Epidermal melanocyte (primary cell): ENCODE measurements at regions not wholly inside any gene's neighbourhood (a gene's known extent, or its start where the extent isn't known, plus 50 kb on each side); places are given as distances from the start of the nearest gene placed in this dataset.
"Not testable (repeated sequence)": the region's sequence is repeated elsewhere in the genome, so short reads cannot be mapped to it uniquely, and the experiment has no call there.

Experiments
- DNase-seq: peaks from one replicate; pipeline ENCODE4 v3.0.0; 2011; ENCODE audit warnings: low spot score; ENCODE audit not compliant: insufficient read length

DNA sequence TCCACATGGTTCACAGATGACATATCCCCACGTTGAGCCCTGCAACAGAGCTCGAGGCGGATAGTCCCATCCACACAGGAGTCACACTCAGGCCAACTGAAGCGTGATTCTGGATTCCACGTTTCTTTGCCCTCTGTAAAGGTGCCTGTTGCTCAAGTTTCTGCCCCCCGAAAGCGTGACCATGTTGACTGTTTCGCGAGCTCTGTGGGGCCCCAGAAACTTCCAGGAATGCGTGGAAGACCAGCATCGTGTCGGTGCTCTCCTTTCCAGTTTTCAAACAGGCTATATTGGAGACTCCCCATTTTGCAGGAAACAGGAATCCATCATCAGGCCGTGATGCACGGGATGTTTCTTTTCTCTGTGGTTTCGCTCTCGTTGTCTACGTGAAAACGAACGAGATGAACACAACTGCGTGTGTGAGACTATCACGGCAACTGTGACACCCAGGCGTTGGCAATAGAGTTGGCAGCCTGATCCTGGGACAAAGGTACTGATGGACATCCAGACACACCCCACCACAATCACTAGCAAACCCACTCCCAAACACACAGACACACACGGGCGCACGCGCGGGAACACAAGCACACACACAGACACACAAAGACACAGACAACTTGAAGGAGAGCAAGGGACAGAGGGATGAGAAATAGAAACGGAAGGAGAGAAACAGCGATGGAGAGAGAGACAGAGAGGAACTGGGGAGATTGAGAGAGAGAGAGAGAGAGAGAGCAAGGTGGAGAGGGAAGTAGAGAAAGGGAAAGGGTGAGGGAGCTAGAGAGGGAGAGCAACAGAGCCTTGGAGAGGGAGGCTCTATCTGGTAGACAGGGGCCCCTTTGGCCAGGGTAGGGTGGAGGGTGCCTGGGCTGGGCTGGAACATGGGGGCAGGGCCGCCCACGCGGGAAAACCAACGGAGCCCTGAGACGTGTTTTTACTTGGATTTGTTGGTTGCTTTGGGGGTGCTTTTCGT, 1609.3 kb downstream of the SPATA31A7 start:
- DNase-seq: not testable (repeated sequence)

DNA sequence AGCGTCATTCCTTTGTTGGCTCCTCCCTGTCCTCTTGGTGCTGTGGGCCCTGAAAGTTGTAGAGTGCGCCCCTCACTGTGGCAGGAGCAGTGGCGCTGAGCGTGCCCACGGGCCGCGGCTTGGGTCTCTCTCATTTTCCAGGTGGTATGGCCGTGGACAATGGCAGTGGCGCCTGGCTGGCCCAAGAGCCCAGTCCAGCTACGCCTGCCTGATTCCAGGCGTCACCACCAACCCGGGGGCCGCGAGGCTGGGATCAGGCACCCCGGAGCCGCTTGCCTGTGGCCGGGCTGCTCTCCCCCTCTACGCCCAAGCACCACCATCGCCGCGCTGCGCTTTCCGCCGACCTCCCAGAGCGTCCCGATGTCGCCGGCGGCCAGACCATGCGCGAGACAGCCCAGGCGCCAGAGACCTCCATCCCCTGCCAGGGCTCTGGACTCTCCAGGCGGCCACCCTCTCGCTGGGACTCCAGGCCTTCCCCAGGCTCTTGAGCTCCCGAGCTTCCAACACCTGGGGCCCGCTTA, 1610.1 kb downstream of the SPATA31A7 start:
- not testable (repeated sequence) for DNase-seq

DNA sequence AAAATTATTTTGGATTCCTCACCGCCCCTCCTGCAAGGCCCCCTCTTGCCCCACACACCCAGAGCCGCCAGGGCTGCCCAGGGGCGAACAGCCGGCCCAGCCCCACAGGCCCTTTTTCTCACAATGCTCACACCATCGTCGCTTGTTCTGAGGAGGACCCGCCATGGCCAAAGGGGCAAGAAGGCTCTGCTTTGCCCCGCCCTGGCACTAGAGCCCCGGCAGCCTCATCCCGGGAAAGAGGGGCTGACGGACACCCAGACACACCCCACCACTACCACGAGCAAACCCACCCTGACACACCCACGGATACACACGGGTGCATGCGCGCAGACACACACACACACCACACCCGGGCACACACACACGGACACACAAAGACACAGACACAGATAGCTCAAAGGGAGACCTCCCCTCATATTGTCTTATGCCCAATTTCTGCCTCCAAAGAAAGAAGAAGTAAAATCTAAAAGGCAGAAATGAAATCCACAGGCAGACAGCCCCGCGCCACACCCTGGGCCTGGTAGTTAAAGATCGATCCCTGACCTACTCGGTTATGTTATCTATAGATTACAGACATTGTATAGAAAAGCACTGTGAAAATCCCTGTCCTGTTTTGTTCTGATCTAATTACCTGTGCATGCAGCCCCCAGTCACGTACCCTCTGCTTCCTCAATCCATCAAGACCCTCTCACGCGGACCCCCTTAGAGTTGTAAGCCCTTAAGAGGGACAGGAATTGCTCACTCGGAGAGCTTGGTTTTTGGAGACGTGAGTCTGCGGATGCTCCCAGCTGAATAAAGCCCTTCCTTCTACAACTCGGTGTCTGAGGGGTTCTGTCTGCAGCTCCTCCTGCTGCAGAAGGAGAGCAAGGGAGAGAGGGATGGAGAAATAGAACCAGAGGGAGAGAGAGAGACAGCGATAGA, 1610.9 kb downstream of the SPATA31A7 start:
- DNase-seq: not testable (repeated sequence)

DNA sequence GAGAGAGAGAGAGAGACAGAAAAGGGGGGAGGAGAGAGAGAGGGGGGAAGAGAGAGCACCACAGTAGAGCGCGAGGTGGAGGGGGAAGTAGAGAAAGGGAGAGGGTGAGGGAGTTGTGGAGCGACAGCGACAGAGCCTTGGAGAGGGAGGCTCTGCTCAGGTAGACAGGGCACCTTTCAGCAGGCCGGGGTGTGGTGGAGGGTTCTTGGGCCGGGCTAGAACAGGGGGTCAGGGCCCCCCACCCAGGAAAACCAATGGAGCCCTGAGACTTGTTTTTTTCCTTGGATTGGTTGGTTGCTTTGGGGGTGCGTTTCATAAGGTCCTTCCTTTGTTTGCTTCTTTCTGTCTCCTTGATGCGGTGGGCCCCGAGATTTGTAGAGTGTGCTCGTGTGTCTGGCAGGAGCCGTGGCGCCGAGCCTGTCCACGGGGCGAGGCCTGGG, 1611.6 kb downstream of the SPATA31A7 start:
- DNase-seq: not testable (repeated sequence)

DNA sequence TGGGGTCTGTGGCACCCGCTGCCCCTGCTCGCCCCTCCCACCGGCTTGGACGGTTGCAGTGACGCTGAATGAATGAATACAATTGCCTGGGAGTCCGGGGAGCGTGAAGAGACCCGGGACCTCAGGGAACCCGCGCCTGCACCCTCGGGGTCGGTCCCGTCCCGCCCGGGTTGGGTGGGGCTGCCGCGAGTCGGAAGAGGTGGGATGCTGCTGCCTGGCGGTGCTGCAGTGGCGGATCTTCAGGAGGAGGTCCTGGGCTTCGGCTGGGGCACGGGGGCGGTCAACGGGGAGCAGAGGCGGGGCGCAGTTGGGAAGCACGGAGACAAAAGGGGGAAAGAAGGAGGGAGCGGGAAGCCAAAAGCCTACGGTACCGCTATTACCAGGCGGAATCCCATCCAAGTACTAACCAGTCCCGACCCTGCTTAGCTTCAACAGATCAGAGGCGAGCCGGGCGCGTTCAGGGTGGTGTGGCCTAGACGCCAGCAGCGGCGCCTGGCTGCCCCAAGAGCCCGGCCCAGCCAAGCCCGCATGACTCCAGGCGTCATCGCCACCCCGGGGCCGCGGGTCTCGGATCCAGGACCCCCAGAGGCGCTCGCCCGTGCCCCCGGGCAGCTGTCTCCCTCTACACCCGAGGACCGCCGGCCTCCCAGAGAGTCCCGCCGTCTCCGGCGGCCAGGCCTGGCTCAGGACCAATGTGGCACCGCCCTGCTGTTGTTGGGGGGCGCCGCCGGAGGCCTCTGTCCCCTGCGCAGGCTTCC, 1612.3 kb downstream of the SPATA31A7 start:
- DNase-seq: peak; percentile 77

DNA sequence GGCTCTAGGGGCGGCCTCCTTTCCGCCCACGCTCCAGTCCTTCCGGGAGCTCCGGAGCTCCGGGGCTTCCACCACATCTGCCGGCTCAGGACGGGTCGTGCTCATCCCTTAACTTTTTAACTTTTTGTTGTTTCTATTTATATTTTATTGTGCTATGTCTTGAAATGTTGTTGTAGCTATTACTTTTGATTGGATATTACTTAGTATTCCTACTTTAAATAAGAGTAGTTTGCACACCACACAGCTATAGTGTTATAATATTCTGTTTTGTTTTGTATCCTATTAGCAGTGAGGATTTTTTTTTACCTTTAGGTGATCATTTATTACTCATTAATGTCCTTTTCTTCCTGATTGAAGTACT, 1612.9 kb downstream of the SPATA31A7 start:
- not testable (repeated sequence) for DNase-seq

DNA sequence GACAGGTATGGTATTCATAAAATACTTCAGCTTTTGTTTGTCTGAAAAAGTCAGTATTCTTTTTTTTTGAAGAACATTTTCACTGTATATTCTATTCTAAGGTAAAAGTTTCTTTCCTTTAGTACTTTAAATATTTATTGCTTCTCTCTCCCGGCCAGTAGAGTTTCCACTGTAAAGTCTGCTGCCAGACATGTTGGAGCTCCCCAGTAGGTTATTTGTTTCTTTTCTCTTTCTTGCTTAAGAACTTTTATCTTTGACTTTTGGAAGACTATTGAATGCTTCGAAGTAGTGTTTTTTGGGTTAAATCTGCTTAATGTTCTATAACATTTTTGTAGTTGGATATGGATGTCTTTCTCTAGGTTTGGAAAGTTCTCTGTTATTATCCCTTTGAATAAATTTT, 1613.3 kb downstream of the SPATA31A7 start:
- DNase-seq: not testable (repeated sequence)

DNA sequence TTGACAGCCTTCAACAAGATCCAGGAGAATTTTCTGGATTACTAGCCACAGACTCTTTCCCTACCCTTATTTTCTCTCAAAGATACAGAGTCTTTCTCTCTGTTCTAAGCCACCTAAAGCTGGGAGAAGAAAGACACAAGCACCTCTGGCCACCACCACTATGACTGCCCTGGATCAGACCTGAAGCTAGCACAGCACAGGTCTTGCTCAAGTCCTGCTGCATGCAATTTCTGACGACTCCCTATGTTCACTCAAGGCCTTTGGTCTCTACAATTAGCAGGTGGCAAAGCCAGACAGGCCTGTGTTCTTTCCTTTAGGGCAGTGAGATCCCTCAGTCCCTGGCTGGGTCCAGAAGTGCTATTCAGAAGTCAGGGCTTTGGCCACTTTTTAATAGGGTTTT, 1614.5 kb downstream of the SPATA31A7 start:
- DNase-seq: not testable (repeated sequence)

DNA sequence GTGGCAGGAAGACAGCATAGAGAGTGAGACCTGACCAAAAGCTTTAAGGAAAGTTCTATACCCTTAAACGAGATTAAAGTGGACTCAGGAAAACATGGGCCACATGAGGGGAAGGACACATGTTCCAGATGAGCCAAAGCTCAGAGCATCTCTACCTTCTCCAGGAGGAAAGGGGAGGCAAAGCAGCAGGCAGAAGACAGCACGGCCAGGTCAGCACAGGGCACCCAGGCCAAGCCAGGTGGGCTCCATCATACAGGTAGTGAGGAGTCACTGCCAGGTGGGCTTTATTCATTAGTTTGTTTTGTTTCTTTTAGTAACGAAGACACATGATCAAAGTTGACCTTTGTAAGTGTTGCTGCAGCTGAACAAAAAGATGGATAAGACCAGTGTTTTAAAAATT, 1617.6 kb downstream of the SPATA31A7 start:
- DNase-seq: not testable (repeated sequence)

DNA sequence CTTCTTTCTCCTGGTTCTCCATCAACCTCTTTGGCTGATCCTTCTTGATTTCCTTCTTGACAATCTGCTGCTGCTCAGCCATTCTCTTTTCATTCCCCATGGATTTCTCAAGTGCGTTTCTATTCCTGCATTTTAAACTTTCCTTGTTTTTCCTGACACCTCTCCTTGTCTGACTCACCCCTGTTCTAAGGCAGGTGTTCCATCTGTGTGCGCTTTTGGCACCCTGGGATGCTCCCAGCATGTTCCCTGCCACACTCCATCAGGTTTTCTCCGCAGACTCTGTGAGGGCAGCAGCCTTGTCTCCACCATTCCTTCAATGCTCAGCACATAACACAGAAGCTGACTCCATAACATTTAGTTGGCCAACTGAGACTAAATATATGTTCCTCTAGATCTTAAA, 1618.2 kb downstream of the SPATA31A7 start:
- not testable (repeated sequence) for DNase-seq

DNA sequence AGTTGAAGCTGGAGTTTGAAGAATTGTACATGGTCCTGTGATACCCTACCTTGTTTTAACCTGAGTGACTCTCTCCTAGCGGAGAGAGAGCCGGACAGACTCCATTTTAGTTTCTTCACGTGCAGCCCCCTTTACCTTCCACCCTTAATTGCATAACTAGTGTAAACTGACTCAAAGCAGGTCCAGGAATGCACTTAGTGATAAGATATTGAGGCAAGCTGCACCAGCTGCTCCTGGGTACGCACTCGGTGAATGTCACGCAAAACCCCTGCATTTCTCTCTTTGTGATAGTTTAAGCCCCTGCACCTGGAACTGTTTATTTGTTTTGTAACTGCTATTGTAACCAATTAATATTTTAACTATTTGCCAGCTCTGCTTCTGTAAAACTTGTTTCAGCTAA, 1620.5 kb downstream of the SPATA31A7 start:
- DNase-seq: not testable (repeated sequence)

DNA sequence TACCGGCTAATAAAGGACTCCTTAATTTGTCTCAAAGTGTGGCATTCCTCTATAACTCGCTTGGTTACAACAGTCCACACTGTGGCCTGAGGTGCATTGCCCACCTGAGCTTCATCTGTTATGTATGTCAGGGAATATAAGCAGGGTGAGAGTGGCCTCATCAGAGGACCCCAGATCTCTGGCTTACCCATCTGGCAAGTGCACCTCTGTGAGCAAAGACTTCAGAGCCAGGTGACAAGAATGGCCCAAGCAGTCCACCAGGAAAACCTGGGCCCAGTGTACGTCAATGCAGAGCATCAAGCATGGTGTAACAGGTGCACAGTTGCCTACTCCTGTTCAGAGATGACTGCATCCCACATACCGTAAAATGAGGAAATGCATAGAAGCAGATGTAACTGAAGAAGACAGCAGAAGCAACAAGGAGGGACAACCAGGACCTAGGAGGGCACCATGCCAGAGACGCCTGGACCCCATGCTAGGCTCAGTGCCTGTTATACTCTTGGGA, 1621.0 kb downstream of the SPATA31A7 start:
- not testable (repeated sequence) for DNase-seq

DNA sequence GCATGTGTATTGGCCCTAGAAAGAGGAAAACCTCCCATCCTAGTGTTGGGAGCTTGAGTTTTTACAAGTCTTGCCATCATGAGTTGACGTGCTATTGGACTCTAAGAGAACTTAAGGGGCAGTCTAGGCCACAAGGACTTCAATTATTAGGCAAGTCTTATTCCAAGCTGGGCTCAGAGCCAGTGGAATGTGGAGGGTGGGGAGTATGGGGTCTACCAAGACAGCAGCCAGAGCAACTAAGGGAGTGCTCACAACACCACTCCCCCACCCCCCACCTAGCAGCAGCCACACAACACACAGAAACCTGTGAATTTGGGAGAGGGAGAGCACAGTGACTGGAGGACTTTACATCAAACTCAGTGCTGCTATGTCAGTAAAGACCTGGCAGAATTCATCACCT, 1625.6 kb downstream of the SPATA31A7 start:
- DNase-seq: not testable (repeated sequence)

DNA sequence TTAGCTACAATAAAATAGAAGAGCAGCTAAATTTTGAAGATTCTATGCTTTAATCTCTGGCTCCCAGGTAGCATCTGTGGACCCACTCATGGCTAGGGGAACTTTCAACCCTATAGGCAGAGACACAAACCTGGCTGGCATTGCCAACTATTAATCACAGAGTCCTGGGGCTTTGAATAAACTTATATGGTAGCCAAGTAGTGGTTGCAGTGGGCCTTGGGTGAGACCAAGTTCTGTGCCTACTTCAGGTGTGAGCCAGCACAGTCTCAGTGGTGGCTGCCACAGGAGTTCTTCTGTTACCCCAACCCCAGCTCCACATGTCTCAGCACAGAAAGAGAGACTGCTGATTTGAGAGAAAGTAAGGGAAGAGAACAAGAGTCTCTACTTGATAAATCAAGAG, 1626.5 kb downstream of the SPATA31A7 start:
- DNase-seq: not testable (repeated sequence)

DNA sequence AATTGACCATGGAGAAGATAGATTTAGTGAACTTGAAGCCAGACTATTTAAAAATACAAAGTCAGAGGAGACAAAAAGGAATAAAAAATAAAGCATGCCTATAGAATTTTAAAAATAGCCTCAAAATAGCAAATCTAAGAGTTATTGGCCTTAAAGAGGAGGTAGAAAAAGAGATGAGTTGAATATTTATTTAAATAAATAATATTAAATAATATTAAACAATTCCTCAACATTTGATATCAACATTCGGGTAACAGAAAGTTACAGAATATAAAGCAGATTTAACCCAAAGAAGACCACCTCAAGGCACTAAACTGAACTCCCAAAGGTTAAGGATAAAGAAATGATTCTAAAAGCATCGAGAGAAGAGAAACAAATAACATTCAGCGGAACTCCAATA, 1627.4 kb downstream of the SPATA31A7 start:
- not testable (repeated sequence) for DNase-seq

DNA sequence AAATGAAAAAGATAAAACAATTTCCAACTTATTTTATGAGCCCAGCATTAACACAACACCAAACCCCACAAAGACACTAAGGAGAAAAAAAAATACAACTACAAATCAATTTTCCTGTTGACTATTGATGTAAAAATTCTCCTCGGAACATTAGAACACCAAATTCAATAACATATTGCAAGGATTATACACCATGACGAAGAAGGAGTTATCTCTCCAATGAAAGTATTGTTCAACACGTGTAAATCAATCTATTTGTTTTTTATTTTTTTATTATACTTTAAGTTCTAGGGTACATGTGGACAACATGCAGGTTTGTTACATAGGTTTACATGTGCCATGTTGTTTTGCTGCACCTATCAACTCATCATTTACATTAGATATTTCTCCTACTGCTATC, 1632.3 kb downstream of the SPATA31A7 start:
- DNase-seq: not testable (repeated sequence)

DNA sequence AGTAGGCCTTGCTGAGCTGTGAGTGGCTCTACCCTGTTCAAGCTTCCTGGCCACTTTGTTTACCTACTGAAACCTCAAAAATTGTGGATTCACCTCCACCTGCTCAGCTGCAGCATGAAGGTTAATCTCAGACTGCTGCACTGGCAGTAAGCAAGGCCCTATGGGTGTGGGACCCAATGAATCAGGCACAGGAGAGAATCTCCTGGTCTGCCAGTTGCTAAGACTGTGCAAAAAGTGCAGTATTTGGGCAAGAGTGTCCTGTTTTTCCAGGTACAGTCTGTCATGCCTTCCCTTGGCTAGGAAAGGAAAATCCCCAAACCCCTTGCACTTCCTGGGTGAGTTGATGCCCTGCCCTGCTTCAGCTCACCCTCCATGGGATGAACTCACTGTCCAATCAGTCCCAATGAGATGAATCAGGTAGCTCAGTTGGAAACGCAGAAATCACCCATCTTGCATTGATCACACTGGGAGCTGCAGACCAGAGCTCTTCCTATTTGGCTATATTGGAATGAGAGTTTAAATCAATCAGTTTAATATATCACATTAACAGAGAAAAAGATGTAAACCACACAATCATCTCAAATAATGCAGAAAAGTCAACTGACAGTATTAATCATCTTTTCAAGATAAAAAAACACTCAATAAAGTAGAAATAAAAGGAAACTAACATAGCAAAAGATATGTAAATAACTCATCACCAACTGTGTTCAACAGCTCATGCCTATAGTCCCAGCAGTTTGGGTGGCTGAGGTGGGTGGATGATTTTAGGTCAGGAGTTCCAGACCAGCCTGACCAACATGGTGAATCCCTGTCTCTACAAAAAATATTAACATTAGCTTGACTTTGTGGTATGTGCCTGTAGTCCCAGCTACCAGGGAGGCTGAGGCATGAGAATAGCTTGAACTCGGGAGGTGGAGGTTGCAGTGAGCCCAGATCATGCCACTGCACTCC, 1638.4 kb downstream of the SPATA31A7 start:
- DNase-seq: not testable (repeated sequence)

DNA sequence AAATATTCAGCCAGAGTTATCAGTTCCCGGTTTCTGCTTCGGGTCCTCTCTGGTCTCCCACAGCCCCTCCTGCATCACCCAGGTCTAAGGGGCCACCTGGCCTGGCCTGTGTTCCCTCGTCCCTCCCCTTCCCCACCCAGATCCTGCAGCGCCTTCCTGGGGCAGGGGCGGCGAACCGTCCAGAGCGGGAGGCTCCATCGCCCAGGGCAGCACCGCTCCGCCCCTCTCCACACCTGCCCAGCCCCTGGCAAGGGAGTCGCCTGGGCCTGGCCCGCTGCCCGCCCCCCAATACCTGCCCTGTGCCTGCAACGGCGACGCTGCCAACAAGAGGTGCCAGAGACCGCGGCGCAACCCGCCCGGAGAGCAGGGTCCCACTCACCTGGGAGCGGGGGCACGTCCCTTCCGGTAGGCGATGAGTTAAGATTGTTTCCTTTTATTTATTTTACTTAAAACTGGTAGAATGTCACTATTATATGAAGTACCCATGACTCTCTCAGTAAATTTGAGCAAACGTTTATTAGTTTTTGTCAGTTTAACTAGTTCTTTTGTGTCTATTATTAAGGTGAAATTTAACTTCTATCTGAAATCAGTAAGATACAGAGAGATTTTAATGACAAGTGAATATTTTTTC, 1641.1 kb downstream of the SPATA31A7 start:
- DNase-seq: not testable (repeated sequence)
